GM12865 (cell line): ENCODE measurements at regions not wholly inside any gene's neighbourhood (a gene's known extent, or its start where the extent isn't known, plus 50 kb on each side); places are given as distances from the start of the nearest gene placed in this dataset.

Source experiments
- DNase-seq: peaks from one replicate; pipeline ENCODE4 v3.0.0; 2010; ENCODE audit warnings: low read depth
- H3K4me3 ChIP-seq: 2 replicates; pipeline ENCODE4 v1.5.1; 2011; ENCODE audit warnings: mild to moderate bottlenecking, low read depth, low read length, control low read depth
- TF ChIP-seq, protein P1 (sequence below): IDR thresholded peaks from 2 replicates; pipeline ENCODE4 v1.5.1; 2011; ENCODE audit warnings: low read length, control low read depth, low read depth, inconsistent platforms; ENCODE audit not compliant: insufficient read depth; ENCODE audit errors: missing control alignments

DNA sequence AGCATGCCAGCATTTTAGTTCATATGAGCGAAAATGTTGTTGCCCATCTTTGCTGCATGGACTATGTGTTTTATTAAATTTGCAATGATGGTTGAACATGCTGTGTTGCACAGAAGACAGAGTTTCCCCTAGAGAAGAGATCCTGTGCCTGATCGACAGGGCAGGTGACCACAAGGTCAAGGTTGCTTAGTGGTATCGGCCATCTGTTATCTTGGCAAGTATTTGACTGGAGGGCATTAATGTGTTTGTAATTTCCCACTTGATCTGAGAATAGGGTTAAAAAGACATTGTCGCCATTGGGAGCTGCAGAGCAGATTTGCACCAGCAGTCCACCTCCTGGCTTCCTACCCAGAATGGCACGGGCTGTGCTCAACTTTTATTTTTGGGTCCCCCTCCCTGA lies 1523.6 kb upstream of the WWC1 start:
- no peak overlapping the region for H3K4me3 ChIP-seq
- no peak for DNase-seq
- TF ChIP-seq, protein P1, sequence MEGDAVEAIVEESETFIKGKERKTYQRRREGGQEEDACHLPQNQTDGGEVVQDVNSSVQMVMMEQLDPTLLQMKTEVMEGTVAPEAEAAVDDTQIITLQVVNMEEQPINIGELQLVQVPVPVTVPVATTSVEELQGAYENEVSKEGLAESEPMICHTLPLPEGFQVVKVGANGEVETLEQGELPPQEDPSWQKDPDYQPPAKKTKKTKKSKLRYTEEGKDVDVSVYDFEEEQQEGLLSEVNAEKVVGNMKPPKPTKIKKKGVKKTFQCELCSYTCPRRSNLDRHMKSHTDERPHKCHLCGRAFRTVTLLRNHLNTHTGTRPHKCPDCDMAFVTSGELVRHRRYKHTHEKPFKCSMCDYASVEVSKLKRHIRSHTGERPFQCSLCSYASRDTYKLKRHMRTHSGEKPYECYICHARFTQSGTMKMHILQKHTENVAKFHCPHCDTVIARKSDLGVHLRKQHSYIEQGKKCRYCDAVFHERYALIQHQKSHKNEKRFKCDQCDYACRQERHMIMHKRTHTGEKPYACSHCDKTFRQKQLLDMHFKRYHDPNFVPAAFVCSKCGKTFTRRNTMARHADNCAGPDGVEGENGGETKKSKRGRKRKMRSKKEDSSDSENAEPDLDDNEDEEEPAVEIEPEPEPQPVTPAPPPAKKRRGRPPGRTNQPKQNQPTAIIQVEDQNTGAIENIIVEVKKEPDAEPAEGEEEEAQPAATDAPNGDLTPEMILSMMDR = no peak

DNA sequence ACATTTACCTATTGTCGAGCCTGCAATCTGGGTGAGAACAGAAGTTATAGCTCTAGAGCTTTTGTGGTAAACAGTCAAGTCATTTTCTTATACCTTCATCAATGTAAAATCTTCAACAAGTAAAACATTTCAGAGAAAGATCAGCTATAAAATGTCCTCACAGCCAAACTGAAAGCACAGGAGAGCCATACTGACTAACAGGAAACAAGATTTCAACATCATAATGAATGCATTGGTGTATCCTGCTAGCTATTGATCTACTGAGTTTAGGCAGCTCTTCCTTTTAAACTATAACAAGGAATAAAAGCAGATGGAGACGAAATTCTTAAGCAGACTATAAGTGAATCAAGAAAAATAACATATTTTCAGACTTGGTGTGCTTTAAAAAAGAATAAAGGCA lies 1522.9 kb upstream of the WWC1 start:
- no peak overlapping the region for H3K4me3 ChIP-seq
- DNase-seq = no peak
- TF ChIP-seq, protein P1 = no peak

DNA sequence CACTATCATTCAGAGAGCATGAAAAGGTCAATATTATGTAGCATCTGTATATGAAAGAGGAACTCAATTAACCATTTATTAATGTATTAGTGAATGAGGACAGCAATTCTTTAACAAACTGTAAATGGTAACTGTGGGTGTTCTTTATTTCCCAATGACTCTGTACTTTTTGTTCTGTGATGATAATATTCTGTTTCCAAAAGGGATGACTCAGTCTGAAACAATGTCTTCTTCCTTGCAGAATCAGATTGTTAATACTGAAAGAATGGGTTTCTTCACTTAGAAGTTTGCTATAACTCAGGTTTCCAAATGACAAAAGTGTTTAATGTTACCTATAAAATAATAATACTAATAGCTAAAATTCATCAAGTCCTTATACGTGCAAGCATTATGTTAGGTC lies 1518.7 kb upstream of the WWC1 start:
- no peak for DNase-seq
- TF ChIP-seq, protein P1 = no peak
- H3K4me3 ChIP-seq = no peak overlapping the region

DNA sequence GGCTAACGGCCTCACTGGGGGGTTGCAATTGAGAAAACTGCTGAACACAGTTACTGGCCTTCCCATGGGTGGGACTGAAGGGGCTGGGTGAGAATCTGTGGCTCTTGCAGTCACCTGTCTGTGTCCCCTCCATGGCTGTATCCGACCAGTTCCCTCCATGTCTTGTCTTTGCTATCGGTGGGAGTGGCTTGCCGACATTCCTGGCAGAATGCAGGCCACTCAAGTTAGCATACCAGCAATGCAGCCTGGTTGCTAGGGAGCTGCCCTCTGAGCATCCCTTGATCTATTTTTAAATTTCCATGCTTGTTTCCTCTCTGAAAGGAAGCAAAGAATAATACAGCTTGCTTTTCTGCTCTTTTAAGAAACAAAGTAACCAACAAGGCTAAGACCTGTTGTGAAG lies 1509.7 kb upstream of the WWC1 start:
- TF ChIP-seq, protein P1 = no peak
- DNase-seq = no peak

DNA sequence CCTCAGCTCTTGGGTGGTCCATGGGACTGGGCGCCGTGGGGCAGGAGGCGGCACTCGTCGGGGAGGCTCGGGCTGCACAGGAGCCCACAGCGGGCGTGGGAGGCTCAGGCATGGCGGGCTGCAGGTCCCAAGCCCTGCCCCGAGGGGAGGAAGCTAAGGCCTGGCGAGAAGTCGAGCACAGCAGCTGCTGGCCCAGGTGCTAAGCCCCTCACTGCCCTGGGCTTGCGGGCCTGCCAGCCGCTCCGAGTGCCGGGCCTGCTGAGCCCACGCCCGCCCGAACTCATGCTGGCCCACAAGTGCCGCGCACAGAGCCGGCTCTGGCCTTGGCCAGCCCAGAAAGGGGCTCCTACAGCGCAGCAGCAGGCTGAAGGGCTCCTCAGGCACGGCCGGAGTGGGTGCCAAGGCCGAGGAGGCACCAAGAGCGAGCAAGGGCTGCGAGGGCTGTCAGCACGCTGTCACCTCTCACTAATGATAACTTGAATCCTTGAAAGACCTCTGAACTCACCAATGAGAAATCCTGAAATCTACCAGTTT lies 1506.8 kb upstream of the WWC1 start:
- TF ChIP-seq, protein P1 = no peak
- no peak overlapping the region for H3K4me3 ChIP-seq
- no peak for DNase-seq

More for the DNA sequence above, 1509.7 kb upstream of the WWC1 start:
- H3K4me3 ChIP-seq = no peak overlapping the region

DNA sequence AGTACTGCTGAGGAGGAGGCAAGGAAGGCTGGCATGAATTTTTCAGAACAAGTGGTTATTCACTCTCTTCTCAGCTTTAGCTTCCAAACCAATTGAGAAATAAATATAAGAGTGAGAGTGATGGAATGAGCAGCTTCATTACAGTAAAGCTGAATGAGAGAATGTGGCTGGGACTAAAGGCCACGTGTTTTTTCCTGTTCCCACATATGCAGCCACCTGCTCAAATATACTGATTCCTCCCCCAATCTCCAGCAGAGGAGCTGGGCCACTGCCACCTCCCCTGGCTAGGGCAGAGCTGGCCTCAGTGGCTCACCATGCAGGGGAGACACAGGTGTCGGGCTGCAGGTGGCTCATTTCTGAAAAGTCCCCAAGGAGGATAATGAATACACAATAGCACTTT lies 1505.3 kb upstream of the WWC1 start:
- TF ChIP-seq, protein P1 = no peak
- DNase-seq = no peak
- no peak overlapping the region for H3K4me3 ChIP-seq

DNA sequence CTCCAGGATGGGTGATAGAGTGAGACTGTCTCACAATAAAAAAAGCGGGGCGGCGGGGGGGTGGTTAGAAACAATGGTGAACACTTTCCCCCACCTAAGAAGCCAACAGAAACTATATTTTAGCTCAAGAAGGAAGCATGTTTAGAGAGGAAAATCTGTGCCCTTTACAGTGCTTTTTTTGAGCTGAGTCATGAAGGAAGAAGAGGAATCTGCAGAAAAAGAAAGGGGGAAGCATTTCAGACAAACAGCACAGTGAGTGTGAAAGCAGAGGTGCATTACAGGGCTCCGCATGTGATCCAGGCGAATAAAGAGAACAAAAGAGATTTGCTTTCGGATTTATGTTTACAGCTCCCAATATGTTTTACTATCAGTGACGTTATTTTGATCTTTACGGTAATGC lies 1504.6 kb upstream of the WWC1 start:
- no peak for DNase-seq
- TF ChIP-seq, protein P1 = no peak
- no peak overlapping the region for H3K4me3 ChIP-seq
